GM18951 (cell line): ENCODE measurements at regions not wholly inside any gene's neighbourhood (a gene's known extent, or its start where the extent isn't known, plus 50 kb on each side); places are given as distances from the start of the nearest gene placed in this dataset.

Experiments used
- POLR2A ChIP-seq: IDR thresholded peaks from 4 replicates; pipeline ENCODE4 v1.6.1; 2011; ENCODE audit warnings: mild to moderate bottlenecking; ENCODE audit not compliant: insufficient read length, insufficient read depth; ENCODE audit errors: extremely low read depth
- in situ Hi-C: fragments of 300-500 bp; cut with MboI; formaldehyde crosslinking; loops from one replicate; pipeline ENCODE4 v1.12.0; 2022; ENCODE audit warnings: low sequenced_read_pairs, mixed read lengths, inconsistent platforms; ENCODE audit not compliant: unreplicated experiment

DNA sequence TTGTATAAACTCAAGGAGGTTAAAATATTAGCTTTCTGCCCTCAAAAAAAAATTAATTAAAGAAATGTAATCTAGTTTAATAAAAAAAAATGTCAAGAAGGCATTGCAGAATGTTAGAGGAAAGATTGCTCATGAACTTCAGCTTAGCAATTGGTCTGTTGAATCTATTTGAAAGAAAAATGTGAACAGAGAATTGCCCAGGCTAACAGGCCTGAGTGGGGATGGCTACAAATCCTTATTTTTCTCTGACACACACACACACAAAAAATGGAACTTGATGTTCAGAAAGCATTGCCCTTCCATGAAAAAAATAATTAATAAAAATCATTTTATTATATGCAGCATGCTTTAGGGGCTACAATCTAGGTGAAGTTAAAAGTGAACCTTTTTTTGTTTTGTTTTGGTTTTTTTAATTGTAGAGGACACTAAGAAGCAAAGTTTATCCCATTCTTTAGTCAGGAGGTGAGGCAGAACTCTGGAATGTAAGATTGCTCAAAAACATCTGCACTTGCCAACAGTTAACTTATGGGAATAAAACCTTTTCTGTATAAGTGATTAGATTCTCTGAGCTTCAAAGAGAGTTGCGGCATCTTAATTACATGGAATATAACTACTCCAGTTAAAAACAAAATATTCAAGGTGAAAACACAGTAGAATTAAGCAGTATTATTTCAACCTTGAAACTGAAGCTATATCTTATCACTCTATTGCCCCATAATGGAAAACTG lies 658.5 kb upstream of the ADGRL2 start:
- in situ Hi-C loops, result no loop called here
- TF ChIP-seq POLR2A, result no peak

GRCh38 chr1:81135524-81135923 lies 665.2 kb upstream of the ADGRL2 start:
- in situ Hi-C loops, result no loop called here
- no peak for TF ChIP-seq POLR2A

GRCh38 chr1:81129776-81130175 lies 671.0 kb upstream of the ADGRL2 start:
- no peak for TF ChIP-seq POLR2A
- in situ Hi-C loops, result no loop called here

- in situ Hi-C loops, result no loop called here
- no peak for TF ChIP-seq POLR2A
These were observed 671.4 kb upstream of the ADGRL2 start for GRCh38 chr1:81129366-81129765.

- TF ChIP-seq POLR2A, result no peak
These were observed 672.7 kb upstream of the ADGRL2 start for GRCh38 chr1:81128079-81128478.

GRCh38 chr1:81126989-81127581 lies 673.6 kb upstream of the ADGRL2 start:
- no peak for TF ChIP-seq POLR2A
- in situ Hi-C loops, result no loop called here

More at GRCh38 chr1:81128079-81128478, 672.7 kb upstream of the ADGRL2 start:
- in situ Hi-C loops, result no loop called here

DNA sequence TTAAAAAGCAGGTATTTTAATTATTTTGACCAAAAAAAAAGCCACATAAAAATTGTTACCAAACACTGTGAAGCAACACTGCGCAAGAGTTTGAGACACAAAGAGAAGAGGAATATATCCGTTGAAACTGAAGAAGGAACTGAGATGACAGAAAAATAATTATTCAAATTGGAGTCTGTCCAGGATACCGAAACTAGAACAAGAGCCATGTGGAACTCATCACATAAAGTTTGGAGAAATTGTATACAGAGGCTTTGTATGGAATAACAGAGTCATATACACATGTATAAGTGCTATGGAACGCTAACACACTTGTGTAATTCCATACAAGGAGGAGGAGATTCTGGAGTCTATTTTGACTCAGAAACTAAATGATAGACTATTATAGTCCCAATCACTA lies 675.1 kb upstream of the ADGRL2 start:
- in situ Hi-C loops, result no loop called here
- no peak for TF ChIP-seq POLR2A

DNA sequence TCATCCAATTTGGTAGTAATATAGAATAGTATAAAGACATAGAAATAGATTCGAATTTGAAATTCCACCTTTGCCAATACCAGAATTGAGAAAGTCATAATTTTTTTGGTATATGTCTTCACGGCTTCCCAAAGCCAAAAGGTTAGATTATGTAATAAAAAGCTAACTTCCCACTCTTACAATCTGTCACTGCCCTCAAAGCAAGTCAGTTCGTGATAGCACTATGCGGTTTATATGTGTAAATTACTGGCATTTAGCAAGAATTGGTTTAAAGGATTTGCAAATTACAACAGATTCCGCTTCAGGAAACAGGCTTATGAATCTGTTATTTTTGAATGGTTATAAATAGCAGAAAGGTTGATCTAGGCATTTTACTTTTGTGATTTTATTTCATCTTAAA lies 679.4 kb upstream of the ADGRL2 start:
- no peak for TF ChIP-seq POLR2A
- in situ Hi-C loops, result no loop called here

DNA sequence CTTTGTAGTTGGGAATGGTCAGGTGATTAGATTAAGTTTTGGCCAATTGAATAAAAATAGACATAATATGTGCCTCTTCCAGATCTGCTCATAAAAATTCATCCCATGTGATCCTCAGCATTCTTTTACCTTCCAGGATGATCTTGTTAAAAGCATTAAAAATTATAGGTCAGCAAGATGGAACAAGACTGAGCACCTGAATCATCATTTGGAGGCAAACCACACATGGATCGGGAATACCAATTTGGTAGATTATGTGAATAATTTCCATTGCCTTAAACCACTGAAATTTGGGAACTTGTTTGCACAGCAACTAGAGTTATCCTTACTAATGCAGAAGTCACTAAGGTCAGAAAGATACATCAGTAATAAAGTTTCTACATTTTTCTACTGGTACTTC lies 681.4 kb upstream of the ADGRL2 start:
- no peak for TF ChIP-seq POLR2A
- in situ Hi-C loops, result no loop called here

DNA sequence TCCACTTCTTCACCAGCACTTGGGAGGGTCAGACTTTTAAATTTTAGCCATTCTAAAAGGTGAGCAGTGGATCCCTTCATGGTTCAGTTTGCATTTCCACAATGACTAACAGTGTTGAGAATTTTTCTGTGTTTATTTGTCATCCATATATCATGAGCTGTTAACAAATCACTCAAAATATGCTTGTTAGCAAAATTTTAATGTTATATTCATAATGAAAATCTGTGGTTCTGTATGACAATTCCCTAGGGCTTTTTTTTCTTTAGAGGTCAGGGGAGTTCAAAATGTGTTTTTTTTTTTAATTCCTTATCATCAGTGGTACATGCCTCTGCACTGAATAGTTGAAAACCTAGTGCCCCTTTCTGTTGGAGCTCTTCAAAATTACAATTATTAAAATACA lies 682.2 kb upstream of the ADGRL2 start:
- no peak for TF ChIP-seq POLR2A
- in situ Hi-C loops, result no loop called here

- in situ Hi-C loops, result no loop called here
- no peak for TF ChIP-seq POLR2A
These were observed 685.3 kb upstream of the ADGRL2 start for GRCh38 chr1:81115422-81115821.

DNA sequence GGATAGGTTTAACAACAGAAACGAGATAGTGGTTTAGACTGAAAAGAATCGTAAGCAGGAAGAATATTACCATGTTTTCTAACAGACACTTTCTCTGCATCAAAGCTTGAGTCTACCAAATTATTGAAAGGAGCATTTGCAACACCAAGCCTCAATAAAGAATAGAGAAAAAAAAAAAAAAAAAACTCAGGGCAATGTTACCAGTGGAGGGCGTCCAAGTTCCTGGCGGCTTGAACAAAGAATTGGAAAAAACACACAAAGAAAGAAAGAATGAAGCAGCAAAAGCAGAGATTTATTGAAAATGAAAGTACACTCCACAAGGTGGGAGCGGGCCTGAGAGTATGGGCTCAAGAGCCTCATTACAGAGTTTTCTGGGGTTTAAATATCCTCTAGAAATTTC lies 686.5 kb upstream of the ADGRL2 start:
- in situ Hi-C loops, result no loop called here
- TF ChIP-seq POLR2A, result no peak

DNA sequence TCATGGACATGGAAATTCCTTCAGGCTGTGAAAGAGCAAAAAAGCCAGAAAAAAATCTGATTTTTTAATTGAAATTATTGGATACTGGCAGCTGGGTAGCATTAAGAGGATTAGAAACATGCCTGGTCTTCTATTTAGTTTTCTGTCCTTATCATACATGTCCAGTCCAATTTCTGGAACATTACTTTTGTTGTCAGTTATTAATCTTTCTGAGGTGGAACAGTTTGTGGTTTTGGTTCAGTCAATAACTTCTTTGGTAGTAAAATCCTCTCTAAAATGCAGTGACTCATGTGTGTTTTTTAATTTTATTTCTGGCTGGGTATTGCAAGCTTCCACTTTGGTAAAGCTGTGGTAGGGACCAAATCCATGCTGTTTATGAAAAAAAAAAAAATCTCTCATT lies 687.0 kb upstream of the ADGRL2 start:
- TF ChIP-seq POLR2A, result no peak

GRCh38 chr1:81111818-81112217 lies 688.9 kb upstream of the ADGRL2 start:
- in situ Hi-C loops, result no loop called here
- no peak for TF ChIP-seq POLR2A

More for the DNA sequence above, 687.0 kb upstream of the ADGRL2 start:
- in situ Hi-C loops, result no loop called here
